ENCODE measurements at regions not wholly inside any gene's neighbourhood (a gene's known extent, or its start where the extent isn't known, plus 50 kb on each side); places are given as distances from the start of the nearest gene placed in this dataset.
"Not testable (repeated sequence)": the region's sequence is repeated elsewhere in the genome, so short reads cannot be mapped to it uniquely, and the experiment has no call there.

- no peak for DNase-seq
Measured at GRCh38 chr7:156545979-156546378, 94.6 kb upstream of the RNF32 start.

- DNase-seq, result no peak
Measured at GRCh38 chr7:156544919-156545715, 95.5 kb upstream of the RNF32 start.

GRCh38 chr7:156543699-156544598 is 96.6 kb upstream of the RNF32 start:
- no peak for DNase-seq

- DNase-seq, result no peak
Measured at GRCh38 chr7:156540619-156541165, 99.9 kb upstream of the RNF32 start.

- no peak for DNase-seq
Measured at GRCh38 chr7:156539999-156540398, 100.6 kb upstream of the RNF32 start.

- DNase-seq, result no peak
Measured at GRCh38 chr7:156537006-156537405, 103.6 kb upstream of the RNF32 start.

GRCh38 chr7:156534925-156535324 is 105.6 kb upstream of the RNF32 start:
- DNase-seq, result no peak

- DNase-seq, result no peak
Measured at GRCh38 chr7:156533964-156534363, 106.6 kb upstream of the RNF32 start.

- no peak for DNase-seq
Measured at GRCh38 chr7:156533420-156533819, 107.2 kb upstream of the RNF32 start.

- DNase-seq, result no peak
Measured at GRCh38 chr7:156532016-156532602, 108.5 kb upstream of the RNF32 start.

GRCh38 chr7:156529956-156530355 is 110.6 kb upstream of the RNF32 start:
- DNase-seq, result no peak

GRCh38 chr7:156527458-156527890 is 113.1 kb upstream of the RNF32 start:
- DNase-seq, result no peak

GRCh38 chr7:156524818-156525597 is 115.6 kb upstream of the RNF32 start:
- no peak for DNase-seq

GRCh38 chr7:156523447-156524048 is 117.0 kb upstream of the RNF32 start:
- DNase-seq, result no peak

GRCh38 chr7:156522801-156523200 is 117.8 kb upstream of the RNF32 start:
- DNase-seq, result no peak

GRCh38 chr7:156519070-156519469 is 121.5 kb upstream of the RNF32 start:
- no peak for DNase-seq

GRCh38 chr7:156518466-156518865 is 122.1 kb upstream of the RNF32 start:
- DNase-seq, result no peak

GRCh38 chr7:156517858-156518257 is 122.7 kb upstream of the RNF32 start:
- not testable (repeated sequence) for DNase-seq

GRCh38 chr7:156516791-156517378 is 123.7 kb upstream of the RNF32 start:
- DNase-seq, result no peak

GRCh38 chr7:156515911-156516790 is 124.4 kb upstream of the RNF32 start:
- no peak for DNase-seq

Data from T1000 (cell line).